Endothelial cell (in vitro differentiated cells): ENCODE measurements at regions not wholly inside any gene's neighbourhood (a gene's known extent, or its start where the extent isn't known, plus 50 kb on each side); places are given as distances from the start of the nearest gene placed in this dataset.

Experiments
- DNase-seq: peaks from one replicate; pipeline ENCODE4 v3.0.0; 2021; ENCODE audit warnings: low spot score
- H3K27ac Mint-ChIP-seq: one replicate; pipeline ENCODE4 v1.8.0; 2021; ENCODE audit warnings: mixed read lengths, inconsistent platforms; ENCODE audit not compliant: unreplicated experiment
- H3K27me3 Mint-ChIP-seq: one replicate; pipeline ENCODE4 v1.8.0; 2021; ENCODE audit warnings: mild to moderate bottlenecking, moderate library complexity, mixed read lengths, inconsistent platforms; ENCODE audit not compliant: unreplicated experiment
- H3K36me3 Mint-ChIP-seq: one replicate; pipeline ENCODE4 v1.8.0; 2021; ENCODE audit warnings: mild to moderate bottlenecking, low read depth, mixed read lengths, inconsistent platforms; ENCODE audit not compliant: unreplicated experiment
- H3K4me1 Mint-ChIP-seq: one replicate; pipeline ENCODE4 v1.8.0; 2021; ENCODE audit warnings: mild to moderate bottlenecking, mixed read lengths, inconsistent platforms; ENCODE audit not compliant: unreplicated experiment
- H3K4me3 Mint-ChIP-seq: one replicate; pipeline ENCODE4 v1.8.0; 2021; ENCODE audit warnings: mild to moderate bottlenecking, mixed read lengths, inconsistent platforms; ENCODE audit not compliant: unreplicated experiment
- H3K9me3 Mint-ChIP-seq: one replicate; pipeline ENCODE4 v1.8.0; 2021; ENCODE audit warnings: mixed read lengths, inconsistent platforms; ENCODE audit not compliant: unreplicated experiment
- CTCF ChIP-seq: fragments of 200-600 bp; sonication (generic); IDR thresholded peaks from one replicate; pipeline ENCODE4 v1.5.0; 2021; ENCODE audit warnings: antibody characterized with exemption; ENCODE audit not compliant: unreplicated experiment

GRCh38 chr5:67976181-67976580 lies 239.4 kb upstream of the PIK3R1 start:
- Mint-ChIP-seq H3K9me3 (no peaks in the 10 kb centered on the region), H3K4me3 (no peak overlapping the region), H3K27me3 (no peaks in the 10 kb centered on the region), H3K36me3 (no peaks in the 10 kb centered on the region), H3K27ac (no peak overlapping the region), H3K4me1 (peaks cover 24% of the 10 kb centered on the region)
- DNase-seq: no peak
- TF ChIP-seq CTCF: no peak

DNA sequence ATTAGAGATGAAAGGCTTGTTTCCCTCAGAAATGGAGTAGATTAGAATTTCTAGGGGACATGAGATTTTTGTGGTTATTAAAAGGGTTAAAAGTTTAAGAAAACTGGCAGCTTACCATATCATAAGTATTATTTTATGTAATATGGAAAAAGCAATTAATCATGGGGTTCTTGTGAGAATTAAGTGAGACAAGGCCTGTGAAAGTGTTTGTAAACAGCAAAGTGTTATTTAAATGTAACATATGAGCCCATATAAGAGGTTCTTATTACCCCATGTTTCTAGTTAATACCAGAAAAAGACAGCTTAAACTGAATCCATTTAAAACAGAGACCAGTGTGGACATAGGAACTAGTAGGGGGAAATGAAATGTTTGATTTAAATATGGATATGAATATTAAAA lies 241.1 kb upstream of the PIK3R1 start:
- H3K4me3 Mint-ChIP-seq: no peak overlapping the region

DNA sequence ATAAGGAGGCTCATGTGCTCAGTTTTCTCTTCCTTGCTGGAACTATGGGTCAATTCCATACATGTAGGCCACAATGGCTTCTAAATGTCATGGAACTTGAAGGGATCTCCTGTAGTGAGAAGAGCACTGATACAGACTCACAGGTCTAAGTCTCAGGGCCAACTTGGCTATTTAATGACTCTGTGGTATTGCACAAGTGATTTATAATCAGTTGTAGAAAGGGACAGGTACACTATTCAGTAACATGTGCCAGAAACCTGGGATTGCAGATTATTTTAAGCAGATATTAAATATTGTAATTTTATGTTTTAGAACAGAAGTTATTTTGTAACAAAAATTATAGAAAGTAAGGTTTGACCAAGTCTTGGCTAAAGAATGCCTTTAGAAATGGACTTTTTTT lies 241.5 kb upstream of the PIK3R1 start:
- Mint-ChIP-seq H3K9me3 (no peaks in the 10 kb centered on the region), H3K4me1 (peaks cover 29% of the 10 kb centered on the region), H3K36me3 (no peaks in the 10 kb centered on the region), H3K4me3 (no peak overlapping the region), H3K27me3 (no peaks in the 10 kb centered on the region), H3K27ac (no peak overlapping the region)
- no peak for DNase-seq
- TF ChIP-seq CTCF: no peak

More for the DNA sequence above, 241.1 kb upstream of the PIK3R1 start:
- DNase-seq: no peak
- Mint-ChIP-seq H3K4me1 (peaks cover 29% of the 10 kb centered on the region), H3K36me3 (no peaks in the 10 kb centered on the region), H3K27me3 (no peaks in the 10 kb centered on the region), H3K9me3 (no peaks in the 10 kb centered on the region), H3K27ac (no peak overlapping the region)
- no peak for TF ChIP-seq CTCF

GRCh38 chr5:67971971-67972821 lies 243.4 kb upstream of the PIK3R1 start:
- TF ChIP-seq CTCF: no peak
- Mint-ChIP-seq H3K36me3 (no peaks in the 10 kb centered on the region), H3K9me3 (no peaks in the 10 kb centered on the region), H3K4me3 (no peak overlapping the region), H3K27me3 (no peaks in the 10 kb centered on the region), H3K4me1 (peaks cover 20% of the 10 kb centered on the region), H3K27ac (peak overlapping the region; percentile 6)
- DNase-seq: no peak

DNA sequence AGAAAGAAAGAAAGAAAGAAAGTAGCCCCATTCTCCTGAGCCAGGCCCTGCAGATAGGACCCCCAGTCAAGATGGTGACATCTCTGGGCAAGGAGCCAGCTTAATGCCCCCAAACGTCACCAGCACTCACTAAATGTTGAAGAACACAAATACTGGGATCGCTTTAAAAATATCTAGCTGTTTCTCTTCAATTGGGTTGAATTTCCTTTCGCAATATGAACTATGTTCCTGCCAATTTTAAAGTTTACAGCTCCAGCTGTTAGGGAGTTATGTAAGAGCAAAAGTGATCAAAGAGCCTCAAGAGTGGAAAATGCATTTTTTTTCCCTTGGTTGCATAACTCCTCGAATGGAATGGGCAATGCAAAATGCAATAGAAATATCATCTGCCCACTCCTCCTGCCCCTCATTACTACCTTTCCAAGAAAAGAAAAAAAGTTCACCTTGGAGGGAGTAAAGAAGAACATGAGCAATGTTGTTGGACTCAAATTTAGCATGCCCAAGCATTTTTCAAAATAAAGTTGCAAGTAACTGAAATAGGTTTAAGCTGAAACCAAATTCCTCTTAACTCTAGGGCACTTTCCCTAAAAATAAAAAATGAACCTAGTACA lies 244.2 kb upstream of the PIK3R1 start:
- Mint-ChIP-seq H3K4me3 (no peak overlapping the region), H3K4me1 (peaks cover 15% of the 10 kb centered on the region), H3K9me3 (no peaks in the 10 kb centered on the region), H3K27ac (no peak overlapping the region), H3K36me3 (no peaks in the 10 kb centered on the region), H3K27me3 (no peaks in the 10 kb centered on the region)
- TF ChIP-seq CTCF: no peak
- no peak for DNase-seq
